HFFc6 (cell line): ENCODE measurements at regions not wholly inside any gene's neighbourhood (a gene's known extent, or its start where the extent isn't known, plus 50 kb on each side); places are given as distances from the start of the nearest gene placed in this dataset.

Experiments used
- DNase-seq: peaks from one replicate; pipeline ENCODE4 v3.0.0-alpha.2; 2018
- H3K27ac Mint-ChIP-seq: 2 replicates; pipeline ENCODE4 v1.8.0; 2020; ENCODE audit warnings: mild to moderate bottlenecking, mixed read lengths
- H3K27me3 Mint-ChIP-seq: 2 replicates; pipeline ENCODE4 v1.8.0; 2021; ENCODE audit warnings: mild to moderate bottlenecking, moderate library complexity, mixed read lengths; ENCODE audit not compliant: insufficient read depth
- H3K36me3 Mint-ChIP-seq: 2 replicates; pipeline ENCODE4 v1.8.0; 2021; ENCODE audit warnings: low read depth, mixed read lengths
- H3K4me1 Mint-ChIP-seq: 2 replicates; pipeline ENCODE4 v1.8.0; 2020; ENCODE audit warnings: low read depth, mixed read lengths
- H3K4me3 Mint-ChIP-seq: 2 replicates; pipeline ENCODE4 v1.8.0; 2020; ENCODE audit warnings: mild to moderate bottlenecking, moderate library complexity, mixed read lengths
- H3K9me3 Mint-ChIP-seq: 2 replicates; pipeline ENCODE4 v1.8.0; 2020; ENCODE audit warnings: mild to moderate bottlenecking, mixed read lengths
- CTCF ChIP-seq: fragments of 200-600 bp; sonication (generic); IDR thresholded peaks from 2 replicates; pipeline ENCODE4 v1.5.0; 2021; ENCODE audit warnings: antibody characterized with exemption, mild to moderate bottlenecking

GRCh38 chr4:123345137-123345934, 51.3 kb upstream of the SPRY1 start:
- Mint-ChIP-seq H3K4me3 (no peak overlapping the region), H3K36me3 (no peaks in the 10 kb centered on the region), H3K27me3 (no peaks in the 10 kb centered on the region; the same call in 1 of the 2 replicates), H3K27ac (no peak overlapping the region), H3K9me3 (no peaks in the 10 kb centered on the region), H3K4me1 (peaks cover 20% of the 10 kb centered on the region)
- TF ChIP-seq CTCF = no peak
- DNase-seq = no peak

- H3K36me3 Mint-ChIP-seq = no peaks in the 10 kb centered on the region
- DNase-seq = no peak
- no peak overlapping the region for H3K27ac Mint-ChIP-seq
- no peaks in the 10 kb centered on the region; the same call in 1 of the 2 replicates for H3K27me3 Mint-ChIP-seq
- TF ChIP-seq CTCF = no peak
- no peaks in the 10 kb centered on the region for H3K9me3 Mint-ChIP-seq
- H3K4me1 Mint-ChIP-seq = peaks cover 14% of the 10 kb centered on the region; the same call in 1 of the 2 replicates
- H3K4me3 Mint-ChIP-seq = no peak overlapping the region
Measured at GRCh38 chr4:123345935-123346300, 50.7 kb upstream of the SPRY1 start.

GRCh38 chr4:123346330-123346940, 50.2 kb upstream of the SPRY1 start:
- H3K27me3 Mint-ChIP-seq = no peaks in the 10 kb centered on the region; the same call in 1 of the 2 replicates

More at GRCh38 chr4:123346330-123346940, 50.2 kb upstream of the SPRY1 start:
- no peaks in the 10 kb centered on the region for H3K36me3 Mint-ChIP-seq
- H3K4me1 Mint-ChIP-seq = peaks cover 14% of the 10 kb centered on the region; the same call in 1 of the 2 replicates
- no peak for DNase-seq
- no peaks in the 10 kb centered on the region for H3K9me3 Mint-ChIP-seq
- H3K27ac Mint-ChIP-seq = no peak overlapping the region
- H3K4me3 Mint-ChIP-seq = no peak overlapping the region
- TF ChIP-seq CTCF = no peak
